ENCODE measurements at regions not wholly inside any gene's neighbourhood (a gene's known extent, or its start where the extent isn't known, plus 50 kb on each side); places are given as distances from the start of the nearest gene placed in this dataset.

DNA sequence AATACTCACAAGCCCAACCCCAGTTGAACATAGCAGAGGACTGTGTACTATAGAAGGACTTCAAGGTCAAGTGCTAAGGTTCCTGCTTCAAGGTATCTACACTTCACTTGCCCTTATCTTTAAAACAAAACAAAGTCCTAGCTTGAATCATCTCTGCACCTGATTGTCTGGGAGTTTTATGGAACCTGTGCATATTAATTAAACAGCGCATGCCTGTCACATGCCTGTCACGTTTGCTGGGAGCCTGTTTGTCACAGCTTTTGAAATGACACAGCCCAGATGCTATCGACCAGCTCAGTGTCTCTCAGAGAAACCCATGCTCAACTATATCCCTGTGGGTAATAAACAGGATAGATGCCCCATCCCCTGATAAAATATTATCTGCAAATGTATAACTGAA lies 476.0 kb downstream of the ZSWIM6 start:
- no peaks in the 10 kb centered on the region for H3K36me3 Mint-ChIP-seq (ENCODE audit: low read depth)
- no peak for DNase-seq (ENCODE audit: low spot score)
- no peaks in the 10 kb centered on the region for H3K9me3 Mint-ChIP-seq
- H3K27ac Mint-ChIP-seq, result no peak overlapping the region
- no peaks in the 10 kb centered on the region for H3K4me1 Mint-ChIP-seq (ENCODE audit: low read depth)
- no peaks in the 10 kb centered on the region for H3K27me3 Mint-ChIP-seq (ENCODE audit: low read depth)
- H3K4me3 Mint-ChIP-seq (ENCODE audit: low read depth), result no peak overlapping the region
- intact Hi-C loops (cut with micrococcal nuclease), result no loop called here

- no peaks in the 10 kb centered on the region for H3K27me3 Mint-ChIP-seq (ENCODE audit: low read depth)
- no peaks in the 10 kb centered on the region for H3K4me1 Mint-ChIP-seq (ENCODE audit: low read depth)
- no peak overlapping the region for H3K4me3 Mint-ChIP-seq (ENCODE audit: low read depth)
- intact Hi-C loops (cut with micrococcal nuclease), result no loop called here
- no peak overlapping the region for H3K27ac Mint-ChIP-seq
- no peaks in the 10 kb centered on the region for H3K36me3 Mint-ChIP-seq (ENCODE audit: low read depth)
- DNase-seq (ENCODE audit: low spot score), result no peak
- no peaks in the 10 kb centered on the region for H3K9me3 Mint-ChIP-seq
Observed at GRCh38 chr5:61808909-61809308, 476.9 kb downstream of the ZSWIM6 start.

DNA sequence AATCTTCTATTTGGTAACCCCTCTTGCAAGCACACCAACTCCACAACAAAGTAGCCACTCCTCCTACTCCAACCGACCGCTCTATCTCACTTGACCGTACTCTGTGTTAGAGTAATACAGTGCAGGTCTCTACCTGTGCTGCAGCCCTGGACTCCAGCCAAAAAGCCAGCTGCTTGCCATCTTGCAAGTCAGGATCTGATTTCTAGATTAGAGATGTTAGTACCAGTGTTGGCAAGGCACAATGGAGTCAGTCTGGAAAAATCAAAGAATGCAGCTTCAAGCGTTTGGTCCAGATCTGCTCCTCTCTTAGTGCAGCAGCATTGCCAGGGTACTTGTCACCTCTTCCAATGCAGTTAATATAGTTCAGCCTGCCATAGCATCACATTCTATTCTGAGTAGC lies 477.6 kb downstream of the ZSWIM6 start:
- Mint-ChIP-seq H3K4me3 (ENCODE audit: low read depth) (no peak overlapping the region), H3K36me3 (ENCODE audit: low read depth) (no peaks in the 10 kb centered on the region), H3K27me3 (ENCODE audit: low read depth) (no peaks in the 10 kb centered on the region), H3K4me1 (ENCODE audit: low read depth) (no peaks in the 10 kb centered on the region), H3K27ac (no peak overlapping the region), H3K9me3 (no peaks in the 10 kb centered on the region)
- intact Hi-C loops (cut with micrococcal nuclease), result no loop called here
- no peak for DNase-seq (ENCODE audit: low spot score)

DNA sequence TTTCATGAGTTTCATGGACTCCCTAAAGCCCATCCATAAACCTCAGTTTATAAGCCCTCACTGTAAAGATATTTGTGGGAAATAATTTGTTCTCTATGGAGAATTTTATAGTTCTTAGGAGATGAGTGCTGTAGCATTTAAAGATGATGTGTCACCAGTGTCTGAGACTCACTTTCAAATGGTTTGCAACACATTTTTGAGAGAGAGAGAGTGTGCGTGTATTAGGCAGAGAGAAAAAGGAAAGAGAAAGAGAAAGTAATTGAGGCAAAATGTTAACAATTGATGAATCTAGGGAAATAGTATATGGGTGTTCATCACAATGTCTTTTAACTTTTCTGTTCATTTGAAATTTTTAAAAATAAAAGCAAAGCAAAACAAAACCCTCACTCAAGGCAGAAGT lies 479.0 kb downstream of the ZSWIM6 start:
- no peaks in the 10 kb centered on the region for H3K36me3 Mint-ChIP-seq (ENCODE audit: low read depth)
- H3K9me3 Mint-ChIP-seq, result no peaks in the 10 kb centered on the region
- no peaks in the 10 kb centered on the region for H3K4me1 Mint-ChIP-seq (ENCODE audit: low read depth)
- no peak overlapping the region for H3K4me3 Mint-ChIP-seq (ENCODE audit: low read depth)
- DNase-seq (ENCODE audit: low spot score), result no peak
- no peak overlapping the region for H3K27ac Mint-ChIP-seq
- intact Hi-C loops (cut with micrococcal nuclease), result no loop called here
- peaks cover 2% of the 10 kb centered on the region for H3K27me3 Mint-ChIP-seq (ENCODE audit: low read depth)

GRCh38 chr5:61813361-61813760 lies 481.3 kb downstream of the ZSWIM6 start:
- peaks cover 4% of the 10 kb centered on the region for H3K27me3 Mint-ChIP-seq (ENCODE audit: low read depth)
- no peaks in the 10 kb centered on the region for H3K36me3 Mint-ChIP-seq (ENCODE audit: low read depth)
- DNase-seq (ENCODE audit: low spot score), result no peak
- H3K4me3 Mint-ChIP-seq (ENCODE audit: low read depth), result no peak overlapping the region
- H3K9me3 Mint-ChIP-seq, result no peaks in the 10 kb centered on the region
- no peak overlapping the region for H3K27ac Mint-ChIP-seq
- intact Hi-C loops (cut with micrococcal nuclease), result no loop called here
- H3K4me1 Mint-ChIP-seq (ENCODE audit: low read depth), result no peaks in the 10 kb centered on the region

GRCh38 chr5:61815339-61815738 lies 483.3 kb downstream of the ZSWIM6 start:
- Mint-ChIP-seq H3K27ac (no peak overlapping the region), H3K27me3 (ENCODE audit: low read depth) (peaks cover 8% of the 10 kb centered on the region), H3K4me1 (ENCODE audit: low read depth) (no peaks in the 10 kb centered on the region), H3K4me3 (ENCODE audit: low read depth) (no peak overlapping the region), H3K36me3 (ENCODE audit: low read depth) (no peaks in the 10 kb centered on the region), H3K9me3 (no peaks in the 10 kb centered on the region)
- intact Hi-C loops (cut with micrococcal nuclease), result no loop called here
- DNase-seq (ENCODE audit: low spot score), result no peak

DNA sequence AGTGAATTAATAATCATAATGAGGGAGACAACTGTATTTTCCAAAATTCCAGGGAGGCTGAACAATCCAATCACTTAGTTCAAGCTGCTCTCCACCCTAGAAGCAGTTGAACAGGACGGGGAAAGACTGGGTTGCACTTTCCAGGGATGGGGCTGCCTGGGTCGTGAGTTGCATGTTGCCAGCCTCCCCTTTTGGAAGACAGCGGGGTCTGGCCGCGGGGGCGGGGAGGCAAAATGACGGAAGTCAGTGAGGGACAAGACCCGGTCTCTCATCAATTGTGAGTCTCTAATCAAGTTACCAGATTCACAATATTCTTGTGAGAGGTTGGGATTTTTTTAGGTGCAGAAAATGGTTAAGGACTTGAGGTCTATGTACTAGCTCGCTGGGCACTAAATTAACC lies 484.1 kb downstream of the ZSWIM6 start:
- Mint-ChIP-seq H3K9me3 (no peaks in the 10 kb centered on the region), H3K27ac (no peak overlapping the region), H3K4me1 (ENCODE audit: low read depth) (no peaks in the 10 kb centered on the region), H3K36me3 (ENCODE audit: low read depth) (no peaks in the 10 kb centered on the region), H3K4me3 (ENCODE audit: low read depth) (no peak overlapping the region), H3K27me3 (ENCODE audit: low read depth) (peaks cover 10% of the 10 kb centered on the region)
- intact Hi-C loops (cut with micrococcal nuclease), result no loop called here
- DNase-seq (ENCODE audit: low spot score), result no peak

- no peaks in the 10 kb centered on the region for H3K36me3 Mint-ChIP-seq (ENCODE audit: low read depth)
- H3K4me1 Mint-ChIP-seq (ENCODE audit: low read depth), result no peaks in the 10 kb centered on the region
- H3K27me3 Mint-ChIP-seq (ENCODE audit: low read depth), result peaks cover 10% of the 10 kb centered on the region
- DNase-seq (ENCODE audit: low spot score), result no peak
- H3K27ac Mint-ChIP-seq, result no peak overlapping the region
- intact Hi-C loops (cut with micrococcal nuclease), result no loop called here
- H3K9me3 Mint-ChIP-seq, result no peaks in the 10 kb centered on the region
- H3K4me3 Mint-ChIP-seq (ENCODE audit: low read depth), result no peak overlapping the region
Observed at GRCh38 chr5:61816585-61817450, 484.8 kb downstream of the ZSWIM6 start.

DNA sequence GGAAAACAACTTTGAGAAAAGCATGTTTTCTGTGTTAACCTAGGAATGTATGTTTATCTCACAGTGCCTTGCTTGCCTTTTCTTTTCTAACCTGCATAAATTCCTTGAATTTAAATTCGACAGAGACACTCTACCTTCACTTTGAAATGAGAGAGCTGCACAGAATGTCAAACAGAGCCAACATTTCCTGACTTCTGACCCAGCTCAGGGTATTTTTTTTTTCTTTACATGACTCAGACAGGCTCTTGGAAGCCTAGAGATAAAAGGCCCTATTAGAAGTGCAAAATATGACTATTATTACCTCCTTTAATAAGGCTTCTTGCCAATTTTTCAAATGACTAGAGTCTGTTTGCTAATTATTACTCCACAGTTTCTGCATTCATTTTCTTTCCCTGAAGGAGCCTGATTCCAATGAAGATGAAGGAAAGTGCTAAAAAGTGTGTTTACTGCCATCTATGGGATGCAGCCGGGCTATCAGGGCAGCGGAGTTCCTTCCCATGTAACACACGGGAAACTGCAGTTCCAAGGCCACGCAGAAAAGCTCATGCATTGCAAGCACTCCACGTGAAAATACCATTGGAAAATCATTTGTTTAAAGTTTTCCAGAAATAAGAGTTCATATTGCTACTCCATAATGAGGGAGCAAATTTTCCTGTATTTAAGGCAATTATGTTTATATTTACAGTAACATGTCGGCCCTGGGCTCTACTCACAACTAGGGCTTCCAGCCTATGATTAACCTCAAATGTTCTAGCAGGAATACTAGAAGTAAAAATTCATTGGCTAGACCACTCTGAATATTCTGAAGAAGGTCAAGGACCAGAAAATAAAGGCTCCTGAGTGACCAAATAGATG lies 485.6 kb downstream of the ZSWIM6 start:
- DNase-seq (ENCODE audit: low spot score), result no peak
- H3K27ac Mint-ChIP-seq, result no peak overlapping the region
- intact Hi-C loops (cut with micrococcal nuclease), result no loop called here

DNA sequence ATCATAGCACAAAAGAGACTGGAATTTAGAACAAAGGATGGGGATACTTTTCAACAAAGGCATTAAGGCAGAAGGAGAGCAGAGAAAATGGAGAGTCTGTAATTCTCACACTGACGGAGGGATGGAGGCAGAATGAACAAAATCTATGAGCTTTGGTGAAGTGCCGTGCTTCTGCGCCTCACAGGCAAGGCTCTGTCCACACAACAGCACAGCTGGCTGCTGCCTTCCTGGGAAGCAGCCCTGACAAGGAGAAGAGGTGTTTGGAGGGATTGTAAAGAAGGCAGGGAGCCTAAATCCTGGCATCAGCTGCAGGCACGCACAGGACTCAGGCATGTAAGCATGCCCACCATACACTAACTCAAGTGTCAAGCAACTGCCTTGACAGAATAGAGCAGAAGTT lies 485.2 kb upstream of the KIF2A start:
- peaks cover 12% of the 10 kb centered on the region for H3K27me3 Mint-ChIP-seq (ENCODE audit: low read depth)
- H3K27ac Mint-ChIP-seq, result no peak overlapping the region
- intact Hi-C loops (cut with micrococcal nuclease), result no loop called here
- DNase-seq (ENCODE audit: low spot score), result no peak
- H3K9me3 Mint-ChIP-seq, result no peaks in the 10 kb centered on the region
- H3K4me3 Mint-ChIP-seq (ENCODE audit: low read depth), result no peak overlapping the region
- H3K4me1 Mint-ChIP-seq (ENCODE audit: low read depth), result no peaks in the 10 kb centered on the region
- H3K36me3 Mint-ChIP-seq (ENCODE audit: low read depth), result no peaks in the 10 kb centered on the region

More for the DNA sequence above, 485.6 kb downstream of the ZSWIM6 start:
- peaks cover 10% of the 10 kb centered on the region for H3K27me3 Mint-ChIP-seq (ENCODE audit: low read depth)
- H3K4me1 Mint-ChIP-seq (ENCODE audit: low read depth), result no peaks in the 10 kb centered on the region
- no peaks in the 10 kb centered on the region for H3K36me3 Mint-ChIP-seq (ENCODE audit: low read depth)
- H3K4me3 Mint-ChIP-seq (ENCODE audit: low read depth), result no peak overlapping the region
- no peaks in the 10 kb centered on the region for H3K9me3 Mint-ChIP-seq

DNA sequence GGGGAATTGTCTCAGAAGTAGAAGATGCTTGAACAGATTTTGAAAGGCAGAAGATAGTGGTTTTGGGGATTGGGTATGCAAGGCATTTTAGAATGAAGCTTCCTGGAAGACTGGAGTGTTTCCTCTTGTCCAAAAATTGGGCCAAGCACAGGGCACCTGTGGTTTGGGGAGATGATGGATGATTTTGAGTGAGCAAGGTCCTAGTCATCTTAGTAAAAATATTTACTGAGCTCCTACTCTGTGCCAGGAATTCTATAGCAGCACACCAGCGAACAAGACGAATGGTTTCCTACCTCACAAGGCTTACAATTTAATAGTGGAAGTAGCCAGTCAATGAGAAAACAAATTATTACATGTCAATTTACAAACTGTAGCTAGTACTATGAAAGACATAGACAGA lies 484.4 kb upstream of the KIF2A start:
- no peaks in the 10 kb centered on the region for H3K36me3 Mint-ChIP-seq (ENCODE audit: low read depth)
- no peak for DNase-seq (ENCODE audit: low spot score)
- no peak overlapping the region for H3K27ac Mint-ChIP-seq
- peaks cover 9% of the 10 kb centered on the region for H3K27me3 Mint-ChIP-seq (ENCODE audit: low read depth)
- no peaks in the 10 kb centered on the region for H3K4me1 Mint-ChIP-seq (ENCODE audit: low read depth)
- no peaks in the 10 kb centered on the region for H3K9me3 Mint-ChIP-seq
- no peak overlapping the region for H3K4me3 Mint-ChIP-seq (ENCODE audit: low read depth)
- intact Hi-C loops (cut with micrococcal nuclease), result no loop called here

DNA sequence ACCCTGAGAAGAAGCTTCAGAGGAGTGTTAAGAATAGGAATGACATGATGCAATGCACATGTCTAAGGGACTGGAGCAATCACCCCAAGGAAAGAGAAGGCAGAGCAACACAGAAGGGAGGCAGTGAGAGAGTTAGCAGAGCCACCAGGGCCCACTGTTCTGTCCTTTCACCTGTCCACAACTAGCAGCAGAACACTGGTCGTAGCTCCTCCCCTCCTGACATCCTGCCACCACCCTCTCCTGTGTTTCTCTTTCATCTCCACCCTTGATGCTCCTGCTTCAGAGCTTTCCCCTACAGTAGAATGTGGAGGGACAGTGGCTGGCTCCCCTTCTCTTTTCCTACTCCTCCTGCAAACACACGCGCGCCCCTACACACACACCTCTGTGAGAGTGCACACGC lies 483.4 kb upstream of the KIF2A start:
- H3K4me3 Mint-ChIP-seq (ENCODE audit: low read depth), result no peak overlapping the region
- no peak for DNase-seq (ENCODE audit: low spot score)
- H3K36me3 Mint-ChIP-seq (ENCODE audit: low read depth), result no peaks in the 10 kb centered on the region
- no peaks in the 10 kb centered on the region for H3K9me3 Mint-ChIP-seq
- no peak overlapping the region for H3K27ac Mint-ChIP-seq
- peaks cover 12% of the 10 kb centered on the region for H3K27me3 Mint-ChIP-seq (ENCODE audit: low read depth)
- intact Hi-C loops (cut with micrococcal nuclease), result no loop called here
- no peaks in the 10 kb centered on the region for H3K4me1 Mint-ChIP-seq (ENCODE audit: low read depth)

DNA sequence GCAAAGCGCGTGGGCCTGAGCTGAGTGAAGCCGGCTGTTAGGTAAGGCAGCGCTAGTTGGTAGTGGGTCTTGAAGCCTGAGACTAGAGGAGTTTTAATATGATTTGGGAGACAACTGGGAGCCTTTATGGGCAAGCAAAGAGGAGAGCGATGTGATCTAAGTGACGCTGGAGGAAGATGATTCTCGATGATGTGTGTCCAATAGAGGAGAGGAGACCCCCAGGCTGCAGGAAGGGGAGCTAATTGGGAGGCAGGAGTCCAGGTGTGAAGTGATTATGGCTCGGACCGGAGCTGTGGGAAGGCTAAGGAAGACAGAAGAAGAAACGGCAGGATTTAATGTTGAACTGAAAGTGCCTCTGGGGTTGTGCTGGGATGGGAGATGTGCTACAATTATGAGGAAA lies 482.9 kb upstream of the KIF2A start:
- intact Hi-C loops (cut with micrococcal nuclease), result no loop called here
- H3K27me3 Mint-ChIP-seq (ENCODE audit: low read depth), result peaks cover 12% of the 10 kb centered on the region
- no peaks in the 10 kb centered on the region for H3K9me3 Mint-ChIP-seq
- no peak overlapping the region for H3K4me3 Mint-ChIP-seq (ENCODE audit: low read depth)
- no peak for DNase-seq (ENCODE audit: low spot score)
- H3K4me1 Mint-ChIP-seq (ENCODE audit: low read depth), result no peaks in the 10 kb centered on the region
- H3K36me3 Mint-ChIP-seq (ENCODE audit: low read depth), result no peaks in the 10 kb centered on the region
- H3K27ac Mint-ChIP-seq, result no peak overlapping the region

Measured in activated T-helper 2 cell treated with anti-CD3 and anti-CD28 coated beads, Interferon-gamma antibody, Interleukin-2, Interleukin-4, amounts not matched to agents 10 μg/mL and 5 μg/mL and 100 μg/mL, durations not matched to agents 14 hours and 24 hours and 36 hours (primary cell).